CD14-positive monocyte (primary cell): ENCODE measurements at regions not wholly inside any gene's neighbourhood (a gene's known extent, or its start where the extent isn't known, plus 50 kb on each side); places are given as distances from the start of the nearest gene placed in this dataset.

ENCODE experiments used
- DNase-seq, 3 donors: peaks; one replicate each; pipeline ENCODE4 v3.0.0-alpha.2; 2011 to 2022
- H2AFZ ChIP-seq: 2 replicates; pipeline ENCODE4 v1.6.0; 2012; ENCODE audit warnings: mild to moderate bottlenecking, low read depth, low read length, inconsistent platforms; ENCODE audit not compliant: insufficient read depth, poor library complexity, severe bottlenecking
- H3K27ac ChIP-seq, 2 donors: 1 replicate in 1 of 2; 2 replicates in 1 of 2; pipeline ENCODE4 v1.5.1; 2012 to 2013; ENCODE audit warnings: low read length in 2 of 2, control low read depth in 1 of 2, inconsistent platforms in 1 of 2, low read depth in 1 of 2, mild to moderate bottlenecking in 1 of 2
- H3K27me3 ChIP-seq, 2 donors: one replicate each; pipeline versions ENCODE4 v1.6.0 to v1.6.1; 2011 to 2013; ENCODE audit warnings: low read length in 2 of 2; ENCODE audit not compliant: control insufficient read depth in 2 of 2, insufficient read depth in 2 of 2
- H3K36me3 ChIP-seq, 2 donors: replicated peaks in 1 of 2; 1 replicate in 1 of 2; 2 replicates in 1 of 2; pipeline versions ENCODE4 v1.5.1 to v1.6.1; 2012 to 2013; ENCODE audit warnings: low read length in 2 of 2, control low read depth in 1 of 2, inconsistent platforms in 1 of 2, mild to moderate bottlenecking in 1 of 2; ENCODE audit not compliant: insufficient read depth in 2 of 2, control insufficient read depth in 1 of 2
- H3K4me1 ChIP-seq, 2 donors: 1 replicate in 1 of 2; 2 replicates in 1 of 2; pipeline versions ENCODE4 v1.5.1 to v1.6.1; 2012 to 2013; ENCODE audit warnings: low read length in 2 of 2, control low read depth in 1 of 2, inconsistent platforms in 1 of 2, mild to moderate bottlenecking in 1 of 2, moderate library complexity in 1 of 2; ENCODE audit not compliant: insufficient read depth in 2 of 2, control insufficient read depth in 1 of 2
- H3K4me2 ChIP-seq: replicated peaks from 2 replicates; pipeline ENCODE3; 2012; ENCODE audit warnings: low read length, moderate library complexity, mild to moderate bottlenecking; ENCODE audit not compliant: poor library complexity, severe bottlenecking; ENCODE audit errors: extremely low read depth
- H3K4me3 ChIP-seq, 3 experiments: fragments of 200-600 bp in 1 of 3; sonication (generic) in 1 of 3; replicated peaks in 1 of 3; 1 replicate in 2 of 3; 2 replicates in 1 of 3; pipeline ENCODE4 v1.5.1; 2011 to 2013; ENCODE audit warnings: low read length in 3 of 3, mild to moderate bottlenecking in 3 of 3, control low read depth in 2 of 3, low read depth in 2 of 3, inconsistent platforms in 1 of 3, moderate library complexity in 1 of 3
- H3K79me2 ChIP-seq: 2 replicates; pipeline ENCODE4 v1.6.0; 2012; ENCODE audit warnings: mild to moderate bottlenecking, control low read depth, inconsistent platforms, low read length, moderate library complexity; ENCODE audit not compliant: insufficient read depth
- H3K9ac ChIP-seq: 2 replicates; pipeline ENCODE4 v1.6.0; 2017; ENCODE audit warnings: low read length, mild to moderate bottlenecking; ENCODE audit not compliant: insufficient read depth, poor library complexity, severe bottlenecking
- H3K9me3 ChIP-seq, 2 donors: replicated peaks in 1 of 2; 1 replicate in 1 of 2; 2 replicates in 1 of 2; pipeline versions ENCODE4 v1.5.1 to v1.6.1; 2012 to 2013; ENCODE audit warnings: low read length in 2 of 2, control low read depth in 1 of 2; ENCODE audit not compliant: control insufficient read depth in 1 of 2, insufficient read depth in 1 of 2
- H4K20me1 ChIP-seq: 2 replicates; pipeline ENCODE4 v1.6.0; 2012; ENCODE audit warnings: mild to moderate bottlenecking, low read length, control low read depth, moderate library complexity; ENCODE audit not compliant: insufficient read depth
- H3K27ac Mint-ChIP-seq, 7 donors: one replicate each; pipeline ENCODE4 v1.8.0; 2020; ENCODE audit warnings: mild to moderate bottlenecking in 7 of 7, mixed read lengths in 7 of 7, moderate library complexity in 6 of 7, inconsistent platforms in 2 of 7
- H3K27me3 Mint-ChIP-seq, 3 donors: one replicate each; pipeline ENCODE4 v1.8.0; 2021 to 2022; ENCODE audit warnings: low read depth in 3 of 3, mild to moderate bottlenecking in 3 of 3, mixed read lengths in 3 of 3, moderate library complexity in 3 of 3, inconsistent platforms in 1 of 3
- H3K36me3 Mint-ChIP-seq, 2 donors: one replicate each; pipeline ENCODE4 v1.8.0; 2020; ENCODE audit warnings: mixed read lengths in 2 of 2, inconsistent platforms in 1 of 2, mild to moderate bottlenecking in 1 of 2
- H3K4me1 Mint-ChIP-seq: one replicate; pipeline ENCODE4 v1.8.0; 2020; ENCODE audit warnings: mild to moderate bottlenecking, mixed read lengths
- H3K4me3 Mint-ChIP-seq, 2 donors: one replicate each; pipeline ENCODE4 v1.8.0; 2020; ENCODE audit warnings: mild to moderate bottlenecking in 2 of 2, mixed read lengths in 2 of 2, moderate library complexity in 1 of 2
- H3K9me3 Mint-ChIP-seq, 7 donors: one replicate each; pipeline ENCODE4 v1.8.0; 2020 to 2022; ENCODE audit warnings: mixed read lengths in 7 of 7, mild to moderate bottlenecking in 6 of 7, moderate library complexity in 6 of 7, inconsistent platforms in 2 of 7
- WGBS: methylation state at CpG from one replicate; pipeline ENCODE4 v1.1.5; 2013; ENCODE audit warnings: missing lambda C conversion rate; ENCODE audit not compliant: insufficient coverage; 5-methylcytosine and 5-hydroxymethylcytosine counted together
- intact Hi-C, 2 donors: fragments of 100-400 bp; cut with micrococcal nuclease; formaldehyde crosslinking; loops; one replicate each; pipeline versions ENCODE4 v1.15.0 to v1.15.1; 2023
- TF ChIP-seq, protein P1 (sequence below): fragments of 200-600 bp; IDR thresholded peaks from one replicate; pipeline ENCODE4 v1.8.0; 2022; ENCODE audit warnings: antibody characterized with exemption, mild to moderate bottlenecking

DNA sequence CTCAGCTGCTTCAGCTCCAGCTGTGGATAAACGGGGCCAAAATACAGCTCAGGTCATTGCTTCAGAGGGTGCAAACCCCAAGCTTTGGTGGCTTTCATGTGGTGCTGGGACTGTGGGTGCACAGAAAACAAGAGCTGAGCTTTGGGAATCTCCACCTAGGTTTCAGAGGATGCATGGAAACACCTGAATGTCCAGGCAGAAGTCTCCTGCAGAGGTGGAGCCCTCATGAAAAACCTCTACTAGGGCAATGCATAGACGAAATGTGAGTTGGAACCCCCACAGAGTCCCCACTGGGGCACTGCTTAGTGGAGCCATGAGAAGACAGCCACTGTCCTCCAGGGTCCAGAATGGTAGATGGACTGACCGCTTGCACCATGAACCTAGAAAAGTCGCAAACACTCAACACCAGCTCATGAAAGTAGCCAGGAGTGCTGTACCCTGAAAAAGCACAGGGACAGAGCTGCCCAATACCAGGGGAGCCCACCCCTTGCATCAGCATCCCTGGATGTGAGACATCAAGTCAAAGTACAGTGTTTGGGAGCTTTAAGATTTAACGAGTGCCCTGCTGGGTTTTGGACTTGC, 147.9 kb upstream of the SOX11 start:
- WGBS: 79% methylated on average over 3 of the region's 5 CpGs
- DNase-seq: no peak

DNA sequence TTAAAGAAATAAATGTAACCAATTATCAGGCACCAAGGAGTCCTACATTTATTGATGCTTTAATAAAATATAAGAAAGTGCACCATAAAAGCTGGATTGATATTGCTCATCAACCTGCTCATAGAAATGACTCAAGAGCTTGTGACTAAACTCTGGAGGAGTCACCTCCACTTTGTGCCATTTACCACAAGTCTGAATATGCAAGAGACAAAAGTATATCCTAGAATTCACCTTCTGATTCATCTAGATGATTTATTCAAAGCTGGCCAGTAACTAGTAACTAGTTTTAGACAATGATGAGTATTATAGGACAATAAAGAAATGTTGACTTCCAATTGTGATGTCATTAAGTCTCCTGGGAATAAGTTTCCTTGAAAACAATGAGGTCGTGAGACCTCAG, 146.0 kb upstream of the SOX11 start:
- Histone ChIP-seq H3K4me2 (no peak overlapping the region), H3K4me3 (no peak overlapping the region), H3K36me3 (no peaks in the 10 kb centered on the region), H3K27ac (no peak overlapping the region), H3K9ac (no peak overlapping the region), H3K79me2 (no peaks in the 10 kb centered on the region), H3K9me3 (peaks cover 14 to 15% of the 10 kb centered on the region in 2 donors), H2AFZ (no peak overlapping the region), H4K20me1 (no peaks in the 10 kb centered on the region), H3K27me3 (no peaks in the 10 kb centered on the region), H3K4me1 (no peaks in the 10 kb centered on the region)
- Mint-ChIP-seq H3K36me3 (no peaks in the 10 kb centered on the region), H3K27me3 (no peaks in the 10 kb centered on the region), H3K4me1 (no peaks in the 10 kb centered on the region), H3K9me3 (peaks cover 0 to 17% (median 8%) of the 10 kb centered on the region in 7 donors), H3K27ac (no peak overlapping the region), H3K4me3 (no peak overlapping the region)
- TF ChIP-seq, protein P1, sequence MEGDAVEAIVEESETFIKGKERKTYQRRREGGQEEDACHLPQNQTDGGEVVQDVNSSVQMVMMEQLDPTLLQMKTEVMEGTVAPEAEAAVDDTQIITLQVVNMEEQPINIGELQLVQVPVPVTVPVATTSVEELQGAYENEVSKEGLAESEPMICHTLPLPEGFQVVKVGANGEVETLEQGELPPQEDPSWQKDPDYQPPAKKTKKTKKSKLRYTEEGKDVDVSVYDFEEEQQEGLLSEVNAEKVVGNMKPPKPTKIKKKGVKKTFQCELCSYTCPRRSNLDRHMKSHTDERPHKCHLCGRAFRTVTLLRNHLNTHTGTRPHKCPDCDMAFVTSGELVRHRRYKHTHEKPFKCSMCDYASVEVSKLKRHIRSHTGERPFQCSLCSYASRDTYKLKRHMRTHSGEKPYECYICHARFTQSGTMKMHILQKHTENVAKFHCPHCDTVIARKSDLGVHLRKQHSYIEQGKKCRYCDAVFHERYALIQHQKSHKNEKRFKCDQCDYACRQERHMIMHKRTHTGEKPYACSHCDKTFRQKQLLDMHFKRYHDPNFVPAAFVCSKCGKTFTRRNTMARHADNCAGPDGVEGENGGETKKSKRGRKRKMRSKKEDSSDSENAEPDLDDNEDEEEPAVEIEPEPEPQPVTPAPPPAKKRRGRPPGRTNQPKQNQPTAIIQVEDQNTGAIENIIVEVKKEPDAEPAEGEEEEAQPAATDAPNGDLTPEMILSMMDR: no peak
- no peak for DNase-seq
- intact Hi-C loops: no loop called here
- WGBS: no CpG with 5 or more reads among the region's 1 CpG

More for the DNA sequence above, 147.9 kb upstream of the SOX11 start:
- Histone ChIP-seq H3K4me2 (no peak overlapping the region), H3K9me3 (peaks cover 14 to 18% of the 10 kb centered on the region in 2 donors), H4K20me1 (no peaks in the 10 kb centered on the region), H3K27me3 (no peaks in the 10 kb centered on the region), H3K4me3 (no peak overlapping the region), H3K36me3 (no peaks in the 10 kb centered on the region), H3K4me1 (no peaks in the 10 kb centered on the region), H3K9ac (no peak overlapping the region), H2AFZ (no peak overlapping the region), H3K27ac (no peak overlapping the region), H3K79me2 (no peaks in the 10 kb centered on the region)
- H3K27me3 Mint-ChIP-seq: peaks cover 0 to 4% (median 0%) of the 10 kb centered on the region in 3 donors
- intact Hi-C loops: no loop called here
- TF ChIP-seq, protein P1: no peak
- H3K9me3 Mint-ChIP-seq: peaks cover 0 to 17% (median 8%) of the 10 kb centered on the region in 7 donors
- no peaks in the 10 kb centered on the region for H3K4me1 Mint-ChIP-seq
- no peak overlapping the region for H3K27ac Mint-ChIP-seq
- no peak overlapping the region for H3K4me3 Mint-ChIP-seq
- H3K36me3 Mint-ChIP-seq: no peaks in the 10 kb centered on the region
